ENCODE measurements at regions not wholly inside any gene's neighbourhood (a gene's known extent, or its start where the extent isn't known, plus 50 kb on each side); places are given as distances from the start of the nearest gene placed in this dataset.

DNA sequence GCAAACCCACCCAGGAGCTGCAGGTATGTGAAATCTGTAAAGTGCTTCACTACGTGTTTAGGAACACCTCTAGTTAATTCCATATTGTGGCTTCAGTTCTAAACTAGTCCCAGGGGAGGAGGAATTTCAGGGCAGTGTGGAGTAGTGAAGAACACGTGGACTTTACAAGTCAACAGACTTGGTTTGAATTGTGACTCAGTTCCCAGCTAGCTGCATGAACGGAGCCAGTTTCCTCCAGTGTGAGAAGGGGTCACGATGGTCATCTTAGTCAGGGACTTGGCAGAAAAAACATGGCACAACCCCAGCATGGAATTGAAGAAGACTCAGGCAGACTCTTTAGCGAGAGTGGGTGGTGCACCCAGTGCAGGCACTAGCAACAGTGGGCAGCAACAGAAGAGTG is 175.7 kb upstream of the UBL3 start:
- peaks cover 29% of the 10 kb centered on the region for H3K4me1 ChIP-seq (replicated peaks; ENCODE audit: insufficient read depth)
- ChIA-PET CTCF (no interaction called here), POLR2A (ENCODE audit: unreplicated experiment) (no interaction called here)
- no peaks in the 10 kb centered on the region for H3K36me3 ChIP-seq (ENCODE audit: low read depth)
- no peaks in the 10 kb centered on the region for H3K27me3 ChIP-seq (ENCODE audit: insufficient read depth, low read depth)
- TF ChIP-seq EZH2 (IDR thresholded peaks at IDR 0.05; ENCODE audit: low read depth), result no peak
- TF ChIP-seq, protein P1, sequence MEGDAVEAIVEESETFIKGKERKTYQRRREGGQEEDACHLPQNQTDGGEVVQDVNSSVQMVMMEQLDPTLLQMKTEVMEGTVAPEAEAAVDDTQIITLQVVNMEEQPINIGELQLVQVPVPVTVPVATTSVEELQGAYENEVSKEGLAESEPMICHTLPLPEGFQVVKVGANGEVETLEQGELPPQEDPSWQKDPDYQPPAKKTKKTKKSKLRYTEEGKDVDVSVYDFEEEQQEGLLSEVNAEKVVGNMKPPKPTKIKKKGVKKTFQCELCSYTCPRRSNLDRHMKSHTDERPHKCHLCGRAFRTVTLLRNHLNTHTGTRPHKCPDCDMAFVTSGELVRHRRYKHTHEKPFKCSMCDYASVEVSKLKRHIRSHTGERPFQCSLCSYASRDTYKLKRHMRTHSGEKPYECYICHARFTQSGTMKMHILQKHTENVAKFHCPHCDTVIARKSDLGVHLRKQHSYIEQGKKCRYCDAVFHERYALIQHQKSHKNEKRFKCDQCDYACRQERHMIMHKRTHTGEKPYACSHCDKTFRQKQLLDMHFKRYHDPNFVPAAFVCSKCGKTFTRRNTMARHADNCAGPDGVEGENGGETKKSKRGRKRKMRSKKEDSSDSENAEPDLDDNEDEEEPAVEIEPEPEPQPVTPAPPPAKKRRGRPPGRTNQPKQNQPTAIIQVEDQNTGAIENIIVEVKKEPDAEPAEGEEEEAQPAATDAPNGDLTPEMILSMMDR (conservative IDR thresholded peaks at IDR 0.05), result no peak
- no TSS peak for BruUV-seq (replicated peaks)
- H3K9me3 ChIP-seq (ENCODE audit: insufficient read depth, low read depth), result no peaks in the 10 kb centered on the region
- no peak overlapping the region for H3K4me3 ChIP-seq
- no peak overlapping the region for H3K4me2 ChIP-seq
- intact Hi-C loops (cut with micrococcal nuclease; ENCODE audit: unreplicated experiment), result no loop called here
- no peaks in the 10 kb centered on the region for H4K20me1 ChIP-seq (ENCODE audit: insufficient read depth)
- no peak overlapping the region for H2AFZ ChIP-seq
- no peak overlapping the region for H3K27ac ChIP-seq
- H3F3A ChIP-seq (ENCODE audit: insufficient read depth, low read depth), result peaks cover 21% of the 10 kb centered on the region
- DNase-seq, result no peak
- no peaks in the 10 kb centered on the region for H3K79me2 ChIP-seq (ENCODE audit: low read depth)
- no peaks in the 10 kb centered on the region for H3K9me2 ChIP-seq (ENCODE audit: insufficient read depth)

DNA sequence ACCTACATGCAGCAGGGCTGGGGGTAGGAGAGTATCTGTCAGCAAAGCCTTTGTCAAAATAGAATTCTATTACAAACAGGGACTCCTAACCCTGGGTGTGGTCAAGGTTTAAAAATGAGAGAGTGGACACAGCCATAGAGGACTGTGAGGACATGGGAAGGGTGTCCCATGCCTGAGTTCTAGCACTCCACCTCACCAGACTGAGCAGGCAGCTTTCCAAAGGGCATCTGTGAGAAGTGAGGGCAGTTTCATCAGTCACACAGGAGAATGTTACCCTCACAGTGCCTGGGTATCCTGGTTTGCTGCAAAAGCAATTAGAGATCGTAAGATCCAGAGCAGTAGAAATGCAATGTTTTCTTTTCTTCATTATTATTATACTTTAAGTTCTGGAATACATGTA is 174.9 kb upstream of the UBL3 start:
- POLR2A ChIA-PET (ENCODE audit: unreplicated experiment), result no interaction called here
- CTCF ChIA-PET, result no interaction called here
- H3K79me2 ChIP-seq (ENCODE audit: low read depth), result no peaks in the 10 kb centered on the region
- no peaks in the 10 kb centered on the region for H4K20me1 ChIP-seq (ENCODE audit: insufficient read depth)
- no peak overlapping the region for H3K4me2 ChIP-seq
- H3K36me3 ChIP-seq (ENCODE audit: low read depth), result no peaks in the 10 kb centered on the region
- H3K27me3 ChIP-seq (ENCODE audit: insufficient read depth, low read depth), result no peaks in the 10 kb centered on the region
- H3F3A ChIP-seq (ENCODE audit: insufficient read depth, low read depth), result peaks cover 23% of the 10 kb centered on the region
- no peaks in the 10 kb centered on the region for H3K9me2 ChIP-seq (ENCODE audit: insufficient read depth)
- no TSS peak for BruUV-seq (replicated peaks)
- DNase-seq, result no peak
- H2AFZ ChIP-seq, result no peak overlapping the region
- no peaks in the 10 kb centered on the region for H3K9me3 ChIP-seq (ENCODE audit: insufficient read depth, low read depth)
- peaks cover 37% of the 10 kb centered on the region for H3K4me1 ChIP-seq (replicated peaks; ENCODE audit: insufficient read depth)
- no peak overlapping the region for H3K4me3 ChIP-seq
- intact Hi-C loops (cut with micrococcal nuclease; ENCODE audit: unreplicated experiment), result no loop called here
- TF ChIP-seq EZH2 (IDR thresholded peaks at IDR 0.05; ENCODE audit: low read depth), result no peak
- TF ChIP-seq, protein P1 (conservative IDR thresholded peaks at IDR 0.05), result no peak
- H3K27ac ChIP-seq, result no peak overlapping the region

DNA sequence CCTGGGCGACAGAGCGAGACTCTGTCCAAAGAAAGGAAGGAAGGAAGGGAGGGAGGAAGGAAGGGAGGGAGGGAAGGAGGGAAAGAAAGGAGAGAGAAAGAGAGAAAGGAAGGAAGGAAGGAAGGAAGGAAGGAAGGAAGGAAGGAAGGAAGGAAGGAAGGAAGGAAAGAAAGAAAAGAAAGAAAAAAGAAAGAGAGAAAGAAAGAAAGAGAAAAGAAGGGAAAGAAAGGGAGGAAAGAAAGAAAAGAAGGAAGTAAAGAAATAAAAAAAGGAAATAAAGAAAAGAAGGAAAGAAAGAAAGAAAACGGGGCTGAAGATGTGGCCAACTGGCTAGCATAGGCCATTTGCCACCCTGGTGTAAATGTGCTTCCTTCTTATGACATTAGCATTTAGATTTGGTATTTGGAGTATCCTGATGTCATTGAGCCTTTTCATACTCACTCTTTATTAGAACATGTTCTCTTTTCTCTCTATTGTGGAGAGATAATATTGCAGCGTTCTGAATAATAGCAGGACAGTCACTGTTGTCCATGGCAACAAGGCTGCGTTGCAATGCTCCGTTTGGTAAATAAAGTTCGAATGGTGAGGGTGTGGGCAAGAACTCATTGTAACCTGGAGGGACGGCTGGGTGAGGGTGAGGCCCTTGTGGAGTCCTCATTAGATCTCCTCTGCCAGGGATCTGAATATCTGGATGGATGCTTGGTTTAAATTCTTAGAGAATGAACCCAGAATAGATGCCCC is 173.9 kb upstream of the UBL3 start:
- no peak for DNase-seq
- TF ChIP-seq EZH2 (IDR thresholded peaks at IDR 0.05; ENCODE audit: low read depth), result no peak
- TF ChIP-seq, protein P1 (conservative IDR thresholded peaks at IDR 0.05), result no peak
- Histone ChIP-seq H3K9me3 (ENCODE audit: insufficient read depth, low read depth) (no peaks in the 10 kb centered on the region), H3F3A (ENCODE audit: insufficient read depth, low read depth) (peaks cover 25% of the 10 kb centered on the region), H3K9me2 (ENCODE audit: insufficient read depth) (no peaks in the 10 kb centered on the region), H3K27me3 (ENCODE audit: insufficient read depth, low read depth) (no peaks in the 10 kb centered on the region), H3K4me3 (no peak overlapping the region), H3K4me1 (replicated peaks; ENCODE audit: insufficient read depth) (peaks cover 41% of the 10 kb centered on the region), H3K27ac (peak overlapping the region; percentile 94; the same call in 1 of the 2 replicates), H3K36me3 (ENCODE audit: low read depth) (no peaks in the 10 kb centered on the region), H2AFZ (no peak overlapping the region), H3K79me2 (ENCODE audit: low read depth) (no peaks in the 10 kb centered on the region), H3K4me2 (0 out of 2 replicates have a peak overlapping the region, but pooled peaks have one; percentile 59), H4K20me1 (ENCODE audit: insufficient read depth) (no peaks in the 10 kb centered on the region)
- ChIA-PET CTCF (interaction anchor here (0.6 kb wide), 1 partner anchor 101 kb away, joined by 10 read pairs; no protein-coding TSS in a partner anchor), POLR2A (ENCODE audit: unreplicated experiment) (no interaction called here)
- intact Hi-C loops (cut with micrococcal nuclease; ENCODE audit: unreplicated experiment), result no loop called here
- BruUV-seq (replicated peaks), result no TSS peak

Data from PC-9 (cell line).